CD14-positive monocyte (primary cell): ENCODE measurements at regions not wholly inside any gene's neighbourhood (a gene's known extent, or its start where the extent isn't known, plus 50 kb on each side); places are given as distances from the start of the nearest gene placed in this dataset.

Experiments
- DNase-seq, 3 donors: peaks; one replicate each; pipeline ENCODE4 v3.0.0-alpha.2; 2011 to 2022
- H2AFZ ChIP-seq: 2 replicates; pipeline ENCODE4 v1.6.0; 2012; ENCODE audit warnings: mild to moderate bottlenecking, low read depth, low read length, inconsistent platforms; ENCODE audit not compliant: insufficient read depth, poor library complexity, severe bottlenecking
- H3K27ac ChIP-seq, 2 donors: 1 replicate in 1 of 2; 2 replicates in 1 of 2; pipeline ENCODE4 v1.5.1; 2012 to 2013; ENCODE audit warnings: low read length in 2 of 2, control low read depth in 1 of 2, inconsistent platforms in 1 of 2, low read depth in 1 of 2, mild to moderate bottlenecking in 1 of 2
- H3K27me3 ChIP-seq, 2 donors: one replicate each; pipeline versions ENCODE4 v1.6.0 to v1.6.1; 2011 to 2013; ENCODE audit warnings: low read length in 2 of 2; ENCODE audit not compliant: control insufficient read depth in 2 of 2, insufficient read depth in 2 of 2
- H3K36me3 ChIP-seq, 2 donors: replicated peaks in 1 of 2; 1 replicate in 1 of 2; 2 replicates in 1 of 2; pipeline versions ENCODE4 v1.5.1 to v1.6.1; 2012 to 2013; ENCODE audit warnings: low read length in 2 of 2, control low read depth in 1 of 2, inconsistent platforms in 1 of 2, mild to moderate bottlenecking in 1 of 2; ENCODE audit not compliant: insufficient read depth in 2 of 2, control insufficient read depth in 1 of 2
- H3K4me1 ChIP-seq, 2 donors: 1 replicate in 1 of 2; 2 replicates in 1 of 2; pipeline versions ENCODE4 v1.5.1 to v1.6.1; 2012 to 2013; ENCODE audit warnings: low read length in 2 of 2, control low read depth in 1 of 2, inconsistent platforms in 1 of 2, mild to moderate bottlenecking in 1 of 2, moderate library complexity in 1 of 2; ENCODE audit not compliant: insufficient read depth in 2 of 2, control insufficient read depth in 1 of 2
- H3K4me2 ChIP-seq: replicated peaks from 2 replicates; pipeline ENCODE3; 2012; ENCODE audit warnings: low read length, moderate library complexity, mild to moderate bottlenecking; ENCODE audit not compliant: poor library complexity, severe bottlenecking; ENCODE audit errors: extremely low read depth
- H3K4me3 ChIP-seq, 3 experiments: fragments of 200-600 bp in 1 of 3; sonication (generic) in 1 of 3; replicated peaks in 1 of 3; 1 replicate in 2 of 3; 2 replicates in 1 of 3; pipeline ENCODE4 v1.5.1; 2011 to 2013; ENCODE audit warnings: low read length in 3 of 3, mild to moderate bottlenecking in 3 of 3, control low read depth in 2 of 3, low read depth in 2 of 3, inconsistent platforms in 1 of 3, moderate library complexity in 1 of 3
- H3K79me2 ChIP-seq: 2 replicates; pipeline ENCODE4 v1.6.0; 2012; ENCODE audit warnings: mild to moderate bottlenecking, control low read depth, inconsistent platforms, low read length, moderate library complexity; ENCODE audit not compliant: insufficient read depth
- H3K9ac ChIP-seq: 2 replicates; pipeline ENCODE4 v1.6.0; 2017; ENCODE audit warnings: low read length, mild to moderate bottlenecking; ENCODE audit not compliant: insufficient read depth, poor library complexity, severe bottlenecking
- H3K9me3 ChIP-seq, 2 donors: replicated peaks in 1 of 2; 1 replicate in 1 of 2; 2 replicates in 1 of 2; pipeline versions ENCODE4 v1.5.1 to v1.6.1; 2012 to 2013; ENCODE audit warnings: low read length in 2 of 2, control low read depth in 1 of 2; ENCODE audit not compliant: control insufficient read depth in 1 of 2, insufficient read depth in 1 of 2
- H4K20me1 ChIP-seq: 2 replicates; pipeline ENCODE4 v1.6.0; 2012; ENCODE audit warnings: mild to moderate bottlenecking, low read length, control low read depth, moderate library complexity; ENCODE audit not compliant: insufficient read depth
- H3K27ac Mint-ChIP-seq, 7 donors: one replicate each; pipeline ENCODE4 v1.8.0; 2020; ENCODE audit warnings: mild to moderate bottlenecking in 7 of 7, mixed read lengths in 7 of 7, moderate library complexity in 6 of 7, inconsistent platforms in 2 of 7
- H3K27me3 Mint-ChIP-seq, 3 donors: one replicate each; pipeline ENCODE4 v1.8.0; 2021 to 2022; ENCODE audit warnings: low read depth in 3 of 3, mild to moderate bottlenecking in 3 of 3, mixed read lengths in 3 of 3, moderate library complexity in 3 of 3, inconsistent platforms in 1 of 3
- H3K36me3 Mint-ChIP-seq, 2 donors: one replicate each; pipeline ENCODE4 v1.8.0; 2020; ENCODE audit warnings: mixed read lengths in 2 of 2, inconsistent platforms in 1 of 2, mild to moderate bottlenecking in 1 of 2
- H3K4me1 Mint-ChIP-seq: one replicate; pipeline ENCODE4 v1.8.0; 2020; ENCODE audit warnings: mild to moderate bottlenecking, mixed read lengths
- H3K4me3 Mint-ChIP-seq, 2 donors: one replicate each; pipeline ENCODE4 v1.8.0; 2020; ENCODE audit warnings: mild to moderate bottlenecking in 2 of 2, mixed read lengths in 2 of 2, moderate library complexity in 1 of 2
- H3K9me3 Mint-ChIP-seq, 7 donors: one replicate each; pipeline ENCODE4 v1.8.0; 2020 to 2022; ENCODE audit warnings: mixed read lengths in 7 of 7, mild to moderate bottlenecking in 6 of 7, moderate library complexity in 6 of 7, inconsistent platforms in 2 of 7
- CTCF ChIP-seq: fragments of 200-600 bp; IDR thresholded peaks from one replicate; pipeline ENCODE4 v1.8.0; 2022; ENCODE audit warnings: antibody characterized with exemption, mild to moderate bottlenecking
- WGBS: methylation state at CpG from one replicate; pipeline ENCODE4 v1.1.5; 2013; ENCODE audit warnings: missing lambda C conversion rate; ENCODE audit not compliant: insufficient coverage; 5-methylcytosine and 5-hydroxymethylcytosine counted together
- intact Hi-C, 2 donors: fragments of 100-400 bp; cut with micrococcal nuclease; formaldehyde crosslinking; loops; one replicate each; pipeline versions ENCODE4 v1.15.0 to v1.15.1; 2023

DNA sequence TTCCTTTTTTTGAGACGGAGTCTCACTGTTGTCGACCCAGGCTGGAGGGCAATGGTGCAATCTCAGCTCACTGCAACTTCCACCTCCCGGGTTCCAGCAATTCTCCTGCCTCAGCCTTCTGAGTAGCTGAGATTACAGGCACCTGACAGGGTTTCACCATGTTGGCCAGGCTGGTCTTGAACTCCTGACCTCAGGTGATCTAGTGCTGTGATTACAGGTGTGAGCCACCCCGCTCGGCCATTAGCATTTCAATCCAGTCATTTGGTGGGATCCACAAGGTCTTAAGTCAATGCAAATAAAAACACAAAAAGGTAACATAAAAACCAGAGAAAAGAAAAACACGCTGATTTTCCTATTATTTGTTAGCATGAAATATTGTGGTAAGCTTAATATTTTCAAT is 1227.2 kb upstream of the TENM4 start:
- 88% methylated on average over 3 of the region's 6 CpGs for WGBS
- no peak overlapping the region for H2AFZ ChIP-seq
- DNase-seq: no peak
- no peaks in the 10 kb centered on the region for H3K79me2 ChIP-seq
- no peak overlapping the region for H3K4me2 ChIP-seq
- H3K36me3 ChIP-seq: no peaks in the 10 kb centered on the region
- no peaks in the 10 kb centered on the region for H3K27me3 ChIP-seq
- no peak overlapping the region for H3K9ac ChIP-seq
- H3K4me1 ChIP-seq: no peaks in the 10 kb centered on the region
- H3K27ac ChIP-seq: no peak overlapping the region
- H3K4me3 Mint-ChIP-seq: no peak overlapping the region
- no peaks in the 10 kb centered on the region for H3K27me3 Mint-ChIP-seq
- H3K36me3 Mint-ChIP-seq: no peaks in the 10 kb centered on the region
- no peak overlapping the region for H3K27ac Mint-ChIP-seq
- H4K20me1 ChIP-seq: no peaks in the 10 kb centered on the region
- H3K9me3 Mint-ChIP-seq: peaks cover 0 to 3% (median 0%) of the 10 kb centered on the region in 7 donors
- intact Hi-C loops: no loop called here
- no peaks in the 10 kb centered on the region for H3K9me3 ChIP-seq
- H3K4me3 ChIP-seq: no peak overlapping the region
- H3K4me1 Mint-ChIP-seq: no peaks in the 10 kb centered on the region
- no peak for TF ChIP-seq CTCF

DNA sequence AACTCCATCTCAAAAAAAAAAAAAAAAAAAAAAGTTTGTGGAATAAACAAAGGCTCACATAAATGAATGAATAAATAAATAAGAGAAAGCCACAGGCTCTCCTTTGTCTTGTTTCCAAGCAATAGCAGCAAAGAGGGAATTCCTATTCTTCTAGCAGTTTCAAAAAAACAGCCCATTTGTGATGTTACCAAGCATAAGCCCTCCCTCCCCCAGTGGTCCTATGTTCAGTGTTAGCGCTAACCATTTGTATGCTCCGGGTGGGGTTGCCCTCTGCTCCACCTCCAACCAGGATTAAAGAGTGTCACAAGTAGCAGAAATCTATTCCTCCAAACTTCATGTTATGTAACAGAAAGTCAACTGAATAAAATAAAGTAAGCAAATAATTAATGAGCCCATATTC is 1215.0 kb upstream of the TENM4 start:
- Mint-ChIP-seq H3K9me3 (peaks cover 0 to 3% (median 2%) of the 10 kb centered on the region in 7 donors), H3K4me1 (no peaks in the 10 kb centered on the region), H3K4me3 (no peak overlapping the region), H3K27ac (no peak overlapping the region), H3K36me3 (no peaks in the 10 kb centered on the region), H3K27me3 (peaks cover 0 to 2% (median 0%) of the 10 kb centered on the region in 3 donors)
- no peak overlapping the region for H3K27ac ChIP-seq
- H3K27me3 ChIP-seq: no peaks in the 10 kb centered on the region
- no peaks in the 10 kb centered on the region for H3K4me1 ChIP-seq
- 90% methylated on average over 2 of the region's 2 CpGs for WGBS
- TF ChIP-seq CTCF: no peak
- H3K9me3 ChIP-seq: no peaks in the 10 kb centered on the region
- H3K9ac ChIP-seq: no peak overlapping the region
- no peak overlapping the region for H3K4me3 ChIP-seq
- H3K4me2 ChIP-seq: no peak overlapping the region
- H2AFZ ChIP-seq: no peak overlapping the region
- H4K20me1 ChIP-seq: no peaks in the 10 kb centered on the region
- H3K79me2 ChIP-seq: no peaks in the 10 kb centered on the region
- intact Hi-C loops: no loop called here
- no peak for DNase-seq
- no peaks in the 10 kb centered on the region for H3K36me3 ChIP-seq
